ENCODE measurements at regions not wholly inside any gene's neighbourhood (a gene's known extent, or its start where the extent isn't known, plus 50 kb on each side); places are given as distances from the start of the nearest gene placed in this dataset.

DNA sequence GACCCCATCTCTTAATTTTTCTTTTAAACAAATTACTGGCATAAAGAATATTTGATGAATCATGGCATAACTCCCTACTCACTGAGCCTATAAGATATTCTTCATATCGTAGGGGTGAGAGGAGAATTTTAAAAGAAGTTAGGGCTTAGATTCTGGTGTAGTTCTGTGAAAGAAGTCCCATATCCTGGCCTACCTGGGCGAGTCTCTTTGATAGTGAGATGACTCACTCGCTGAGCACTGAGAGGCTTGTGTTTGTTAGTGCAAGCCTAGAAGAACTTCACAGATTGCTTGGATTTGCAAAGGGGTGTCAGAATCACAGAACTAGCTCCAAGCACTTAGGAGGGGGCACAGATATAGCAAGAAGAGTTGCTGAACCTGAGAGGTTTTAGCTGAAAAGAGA lies 133.8 kb upstream of the TMC3 start (continued):
- TF ChIP-seq ZBTB17 (CRISPR knock-in tag; IDR thresholded peaks at IDR 0.05) (no peak), NBN (IDR thresholded peaks at IDR 0.05; ENCODE audit: low read depth) (no peak), ZNF253 (CRISPR knock-in tag; conservative IDR thresholded peaks at IDR 0.05) (no peak), L3MBTL2 (IDR thresholded peaks at IDR 0.05) (no peak), GTF2B (IDR thresholded peaks at IDR 0.05; ENCODE audit: extremely low read depth, insufficient read length) (no peak), TCFL5 (CRISPR knock-in tag; conservative IDR thresholded peaks at IDR 0.05) (no peak), BRD9 (IDR thresholded peaks at IDR 0.05; ENCODE audit: low read depth, partially characterized antibody) (no peak)
- TF ChIP-seq, protein P1, sequence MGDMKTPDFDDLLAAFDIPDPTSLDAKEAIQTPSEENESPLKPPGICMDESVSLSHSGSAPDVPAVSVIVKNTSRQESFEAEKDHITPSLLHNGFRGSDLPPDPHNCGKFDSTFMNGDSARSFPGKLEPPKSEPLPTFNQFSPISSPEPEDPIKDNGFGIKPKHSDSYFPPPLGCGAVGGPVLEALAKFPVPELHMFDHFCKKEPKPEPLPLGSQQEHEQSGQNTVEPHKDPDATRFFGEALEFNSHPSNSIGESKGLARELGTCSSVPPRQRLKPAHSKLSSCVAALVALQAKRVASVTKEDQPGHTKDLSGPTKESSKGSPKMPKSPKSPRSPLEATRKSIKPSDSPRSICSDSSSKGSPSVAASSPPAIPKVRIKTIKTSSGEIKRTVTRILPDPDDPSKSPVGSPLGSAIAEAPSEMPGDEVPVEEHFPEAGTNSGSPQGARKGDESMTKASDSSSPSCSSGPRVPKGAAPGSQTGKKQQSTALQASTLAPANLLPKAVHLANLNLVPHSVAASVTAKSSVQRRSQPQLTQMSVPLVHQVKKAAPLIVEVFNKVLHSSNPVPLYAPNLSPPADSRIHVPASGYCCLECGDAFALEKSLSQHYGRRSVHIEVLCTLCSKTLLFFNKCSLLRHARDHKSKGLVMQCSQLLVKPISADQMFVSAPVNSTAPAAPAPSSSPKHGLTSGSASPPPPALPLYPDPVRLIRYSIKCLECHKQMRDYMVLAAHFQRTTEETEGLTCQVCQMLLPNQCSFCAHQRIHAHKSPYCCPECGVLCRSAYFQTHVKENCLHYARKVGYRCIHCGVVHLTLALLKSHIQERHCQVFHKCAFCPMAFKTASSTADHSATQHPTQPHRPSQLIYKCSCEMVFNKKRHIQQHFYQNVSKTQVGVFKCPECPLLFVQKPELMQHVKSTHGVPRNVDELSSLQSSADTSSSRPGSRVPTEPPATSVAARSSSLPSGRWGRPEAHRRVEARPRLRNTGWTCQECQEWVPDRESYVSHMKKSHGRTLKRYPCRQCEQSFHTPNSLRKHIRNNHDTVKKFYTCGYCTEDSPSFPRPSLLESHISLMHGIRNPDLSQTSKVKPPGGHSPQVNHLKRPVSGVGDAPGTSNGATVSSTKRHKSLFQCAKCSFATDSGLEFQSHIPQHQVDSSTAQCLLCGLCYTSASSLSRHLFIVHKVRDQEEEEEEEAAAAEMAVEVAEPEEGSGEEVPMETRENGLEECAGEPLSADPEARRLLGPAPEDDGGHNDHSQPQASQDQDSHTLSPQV (IDR thresholded peaks at IDR 0.05), result no peak
